Activated CD4-positive, CD25-positive, alpha-beta regulatory T cell treated with anti-CD3 and anti-CD28 coated beads, Interleukin-2, amount 50 U/mL, for 16 hours (primary cell): ENCODE measurements at regions not wholly inside any gene's neighbourhood (a gene's known extent, or its start where the extent isn't known, plus 50 kb on each side); places are given as distances from the start of the nearest gene placed in this dataset.

ENCODE experiments used
- DNase-seq: peaks from one replicate; pipeline ENCODE4 v3.0.0-alpha.2; 2020; ENCODE audit warnings: low read depth, low spot score

- DNase-seq = no peak
These were observed 134.1 kb upstream of the PRLR start for GRCh38 chr5:35364350-35364749.

GRCh38 chr5:35363387-35363965 lies 133.2 kb upstream of the PRLR start:
- no peak for DNase-seq

GRCh38 chr5:35362772-35363171 lies 132.5 kb upstream of the PRLR start:
- no peak for DNase-seq

- DNase-seq = no peak
These were observed 130.4 kb upstream of the PRLR start for GRCh38 chr5:35360671-35361070.

GRCh38 chr5:35359859-35360258 lies 129.6 kb upstream of the PRLR start:
- no peak for DNase-seq

- DNase-seq = no peak
These were observed 127.7 kb upstream of the PRLR start for GRCh38 chr5:35357973-35358372.

- no peak for DNase-seq
These were observed 126.4 kb upstream of the PRLR start for GRCh38 chr5:35356725-35357124.

GRCh38 chr5:35354751-35355150 lies 124.5 kb upstream of the PRLR start:
- DNase-seq = no peak

- no peak for DNase-seq
These were observed 114.9 kb upstream of the PRLR start for GRCh38 chr5:35345222-35345621.

- DNase-seq = no peak
These were observed 112.4 kb upstream of the PRLR start for GRCh38 chr5:35342664-35343063.

- DNase-seq = no peak
These were observed 110.9 kb upstream of the PRLR start for GRCh38 chr5:35341189-35341588.

GRCh38 chr5:35339616-35340100 lies 109.4 kb upstream of the PRLR start:
- DNase-seq = no peak

- DNase-seq = no peak
These were observed 108.7 kb upstream of the PRLR start for GRCh38 chr5:35339006-35339405.

- no peak for DNase-seq
These were observed 107.8 kb upstream of the PRLR start for GRCh38 chr5:35338157-35338453.

- no peak for DNase-seq
These were observed 107.3 kb upstream of the PRLR start for GRCh38 chr5:35337340-35338156.

- no peak for DNase-seq
These were observed 105.9 kb upstream of the PRLR start for GRCh38 chr5:35336230-35336629.

- DNase-seq = no peak
These were observed 105.5 kb upstream of the PRLR start for GRCh38 chr5:35335752-35336151.

- DNase-seq = no peak
These were observed 103.1 kb upstream of the PRLR start for GRCh38 chr5:35333366-35333765.

- no peak for DNase-seq
These were observed 102.0 kb upstream of the PRLR start for GRCh38 chr5:35331956-35332950.

- DNase-seq = no peak
These were observed 95.5 kb upstream of the PRLR start for GRCh38 chr5:35325836-35326235.

GRCh38 chr5:35324679-35325078 lies 94.4 kb upstream of the PRLR start:
- DNase-seq = no peak

- DNase-seq = no peak
These were observed 93.9 kb upstream of the PRLR start for GRCh38 chr5:35324201-35324600.
